ENCODE measurements at regions not wholly inside any gene's neighbourhood (a gene's known extent, or its start where the extent isn't known, plus 50 kb on each side); places are given as distances from the start of the nearest gene placed in this dataset.

DNA sequence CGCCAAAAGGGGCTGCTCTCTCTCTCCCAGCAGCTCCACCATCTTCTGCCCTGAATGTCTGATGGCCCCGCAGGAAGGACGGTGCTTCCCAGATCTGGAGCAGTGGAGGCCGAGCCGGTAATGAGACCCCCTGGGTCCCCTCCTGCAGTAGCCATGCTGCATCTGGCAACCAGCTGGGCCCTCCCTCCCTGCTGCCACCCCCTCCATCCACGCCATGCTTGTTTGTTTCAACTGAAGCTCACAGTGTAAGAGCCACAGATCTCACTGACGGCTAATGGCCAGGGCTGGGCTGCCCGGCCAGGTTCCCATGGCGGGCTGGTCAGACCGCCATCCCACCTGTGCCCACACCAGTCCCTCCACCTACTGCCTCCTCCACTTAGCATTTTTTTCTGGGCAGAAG, 260.8 kb downstream of the UACA start:
- no peak overlapping the region for H3K4me3 ChIP-seq (ENCODE audit: extremely low read depth in 1 of 4, insufficient read depth in 2 of 4, low read depth in 3 of 4, low read length in 4 of 4)
- TF ChIP-seq SIX5 (IDR thresholded peaks at IDR 0.05; ENCODE audit: low read depth, low read length) (no peak), RAD21 (IDR thresholded peaks at IDR 0.05 in 1 of 2, conservative IDR thresholded peaks at IDR 0.05 in 1 of 2; ENCODE audit: low read depth in 2 of 2, low read length in 2 of 2) (no peak), POLR2A (IDR thresholded peaks at IDR 0.05; ENCODE audit: control extremely low read depth in 1 of 2, low read depth in 2 of 2, low read length in 2 of 2) (no peak), HDAC6 (IDR thresholded peaks at IDR 0.05; ENCODE audit: low read depth, low read length) (no peak), TAF1 (IDR thresholded peaks at IDR 0.05; ENCODE audit: low read depth, low read length) (no peak), CHD2 (IDR thresholded peaks at IDR 0.05; ENCODE audit: low read length) (no peak), CBX8 (IDR thresholded peaks at IDR 0.05; ENCODE audit: borderline replicate concordance, low read depth, low read length) (no peak), SIN3A (conservative IDR thresholded peaks at IDR 0.05 in 1 of 2, IDR thresholded peaks at IDR 0.05 in 1 of 2; ENCODE audit: low read depth in 1 of 2, low read length in 2 of 2) (no peak), JUND (IDR thresholded peaks at IDR 0.05; ENCODE audit: low read length) (no peak), GABPA (IDR thresholded peaks at IDR 0.05; ENCODE audit: borderline replicate concordance, insufficient read depth, low read length) (no peak), YY1 (IDR thresholded peaks at IDR 0.05; ENCODE audit: low read depth, low read length) (no peak), POU5F1 (IDR thresholded peaks at IDR 0.05; ENCODE audit: low read depth, low read length) (no peak)
- H3K18ac ChIP-seq (ENCODE audit: extremely low read depth, low read length) = no peak overlapping the region
- no peaks in the 10 kb centered on the region for H3K27me3 ChIP-seq (replicated peaks in 1 of 4; ENCODE audit: control insufficient read depth in 3 of 4, extremely low read depth in 1 of 4, insufficient read depth in 3 of 4, low read length in 3 of 4)
- H4K91ac ChIP-seq (replicated peaks; ENCODE audit: insufficient read length, low read length) = no peak overlapping the region
- no peak overlapping the region for H2BK15ac ChIP-seq (ENCODE audit: low read length)
- H3K4ac ChIP-seq (replicated peaks; ENCODE audit: insufficient read length, low read depth, low read length) = no peak overlapping the region
- no peak for FAIRE-seq
- H3K79me2 ChIP-seq (ENCODE audit: control insufficient read depth in 1 of 2, insufficient read depth in 2 of 2, low read length in 2 of 2) = no peaks in the 10 kb centered on the region
- 0 out of 2 replicates have a peak overlapping the region, but pooled peaks have one; percentile 17 for H2BK12ac ChIP-seq (ENCODE audit: low read depth, low read length)
- CTCF ChIA-PET (ENCODE audit: partially characterized antibody) = interaction anchor here (1.5 to 1.7 kb wide), 2 partner anchors 8 to 11 kb away, joined by 5 to 6 read pairs; no protein-coding TSS in a partner anchor
- H2BK120ac ChIP-seq (replicated peaks; ENCODE audit: low read depth, low read length) = no peak overlapping the region
- no peak overlapping the region for H2AK5ac ChIP-seq (ENCODE audit: low read depth, low read length)
- H4K20me1 ChIP-seq (replicated peaks in 1 of 2; ENCODE audit: control insufficient read depth in 1 of 2, insufficient read depth in 2 of 2, low read length in 2 of 2) = no peaks in the 10 kb centered on the region
- H3K23me2 ChIP-seq (ENCODE audit: low read depth, low read length) = no peaks in the 10 kb centered on the region
- no peak overlapping the region for H3K9ac ChIP-seq (replicated peaks in 1 of 4; ENCODE audit: extremely low read depth in 1 of 4, low read depth in 3 of 4, low read length in 3 of 4)
- POLR2A ChIA-PET (ENCODE audit: partially characterized antibody) = no interaction called here
- H4K8ac ChIP-seq (ENCODE audit: extremely low read depth, insufficient read depth, low read length) = no peak overlapping the region
- H3K23ac ChIP-seq (ENCODE audit: insufficient read length) = no peak overlapping the region
- no peak overlapping the region for H3K4me2 ChIP-seq (ENCODE audit: insufficient read depth in 1 of 2, low read depth in 2 of 2, low read length in 2 of 2)
- H3K36me3 ChIP-seq (ENCODE audit: control insufficient read depth in 2 of 4, insufficient read depth in 4 of 4, low read length in 3 of 4) = no peaks in the 10 kb centered on the region
- no peak overlapping the region for H2AFZ ChIP-seq (ENCODE audit: low read length)
- H3K4me1 ChIP-seq (replicated peaks in 1 of 4; ENCODE audit: control insufficient read depth in 3 of 4, insufficient read depth in 4 of 4, low read length in 3 of 4) = peaks cover 9 to 23% (median 16%) of the 10 kb centered on the region in 4 experiments
- no peak overlapping the region for H4K5ac ChIP-seq (ENCODE audit: insufficient read length, low read depth, low read length)
- H3K79me1 ChIP-seq (ENCODE audit: low read depth, low read length) = no peaks in the 10 kb centered on the region
- H3K9me3 ChIP-seq (ENCODE audit: insufficient read depth in 2 of 2, low read depth in 1 of 2, low read length in 1 of 2) = no peaks in the 10 kb centered on the region
- no peak for DNase-seq (ENCODE audit: low read depth in 1 of 2, low spot score in 2 of 2)
- H3K27ac ChIP-seq (ENCODE audit: low read depth, low read length) = no peak overlapping the region
- H3K56ac ChIP-seq (replicated peaks; ENCODE audit: insufficient read length, low read depth, low read length) = no peak overlapping the region
- WGBS, 2 experiments (ENCODE audit: extremely low coverage in 1 of 2, insufficient coverage in 1 of 2, insufficient read length in 1 of 2, insufficient replicate concordance in 2 of 2, low coverage in 1 of 2, low lambda C conversion rate in 2 of 2, missing lambda C conversion rate in 1 of 2) = 94% methylated on average over 10 of the region's 10 CpGs; no CpG with 5 or more reads in 1 of the 2 experiments
- no peak overlapping the region for H2BK20ac ChIP-seq (ENCODE audit: low read length)
- H3K14ac ChIP-seq (ENCODE audit: insufficient read length) = no peak overlapping the region
- no peak overlapping the region for H2BK5ac ChIP-seq (ENCODE audit: low read depth, low read length)

Data from H1 (cell line).